M059J (cell line): ENCODE measurements at regions not wholly inside any gene's neighbourhood (a gene's known extent, or its start where the extent isn't known, plus 50 kb on each side); places are given as distances from the start of the nearest gene placed in this dataset.

Experiments
- DNase-seq: peaks from one replicate; pipeline ENCODE4 v3.0.0-alpha.2; 2012; ENCODE audit warnings: low read depth

GRCh38 chr2:140063356-140063755 lies 1283.2 kb upstream of the NXPH2 start:
- no peak for DNase-seq

GRCh38 chr2:140061240-140061639 lies 1281.0 kb upstream of the NXPH2 start:
- no peak for DNase-seq

- DNase-seq, result no peak
Measured at GRCh38 chr2:140057928-140058327, 1277.7 kb upstream of the NXPH2 start.

GRCh38 chr2:140041811-140042210 lies 1261.6 kb upstream of the NXPH2 start:
- no peak for DNase-seq

GRCh38 chr2:140041239-140041638 lies 1261.0 kb upstream of the NXPH2 start:
- DNase-seq, result no peak

GRCh38 chr2:140033638-140034037 lies 1253.4 kb upstream of the NXPH2 start:
- no peak for DNase-seq

- DNase-seq, result no peak
Measured at GRCh38 chr2:140027966-140028365, 1247.8 kb upstream of the NXPH2 start.

- DNase-seq, result no peak
Measured at GRCh38 chr2:140027320-140027719, 1247.1 kb upstream of the NXPH2 start.

GRCh38 chr2:140023291-140023690 lies 1243.1 kb upstream of the NXPH2 start:
- peak; percentile 0 for DNase-seq

- no peak for DNase-seq
Measured at GRCh38 chr2:140018541-140018940, 1238.4 kb upstream of the NXPH2 start.

GRCh38 chr2:140014204-140014546 lies 1234.0 kb upstream of the NXPH2 start:
- no peak for DNase-seq

GRCh38 chr2:140013545-140014203 lies 1233.5 kb upstream of the NXPH2 start:
- DNase-seq, result no peak

GRCh38 chr2:140011287-140011686 lies 1231.1 kb upstream of the NXPH2 start:
- DNase-seq, result no peak

- no peak for DNase-seq
Measured at GRCh38 chr2:140002110-140002509, 1221.9 kb upstream of the NXPH2 start.

GRCh38 chr2:139992711-139993345 lies 1212.6 kb upstream of the NXPH2 start:
- no peak for DNase-seq

- DNase-seq, result no peak
Measured at GRCh38 chr2:139992078-139992477, 1211.9 kb upstream of the NXPH2 start.

- DNase-seq, result no peak
Measured at GRCh38 chr2:139990646-139991335, 1210.6 kb upstream of the NXPH2 start.

- no peak for DNase-seq
Measured at GRCh38 chr2:139969323-139969722, 1189.1 kb upstream of the NXPH2 start.

GRCh38 chr2:139968588-139968987 lies 1188.4 kb upstream of the NXPH2 start:
- DNase-seq, result no peak

- no peak for DNase-seq
Measured at GRCh38 chr2:139967665-139968064, 1187.5 kb upstream of the NXPH2 start.

- no peak for DNase-seq
Measured at GRCh38 chr2:139964721-139965440, 1184.7 kb upstream of the NXPH2 start.

GRCh38 chr2:139963863-139964355 lies 1183.7 kb upstream of the NXPH2 start:
- no peak for DNase-seq
